IPS-NIHi7 (cell line): ENCODE measurements at regions not wholly inside any gene's neighbourhood (a gene's known extent, or its start where the extent isn't known, plus 50 kb on each side); places are given as distances from the start of the nearest gene placed in this dataset.

Source experiments
- DNase-seq: peaks from one replicate; pipeline ENCODE4 v3.0.0; 2012; ENCODE audit warnings: mixed read lengths; ENCODE audit errors: extremely low spot score

- DNase-seq = no peak
These were observed 131.1 kb upstream of the NBEA start for GRCh38 chr13:34810996-34811395.

GRCh38 chr13:34815526-34815925, 126.5 kb upstream of the NBEA start:
- DNase-seq = no peak

- DNase-seq = peak; percentile 41
These were observed 125.7 kb upstream of the NBEA start for GRCh38 chr13:34816245-34816884.

GRCh38 chr13:34816908-34817665, 125.0 kb upstream of the NBEA start:
- DNase-seq = no peak

GRCh38 chr13:34822650-34823049, 119.4 kb upstream of the NBEA start:
- no peak for DNase-seq

DNA sequence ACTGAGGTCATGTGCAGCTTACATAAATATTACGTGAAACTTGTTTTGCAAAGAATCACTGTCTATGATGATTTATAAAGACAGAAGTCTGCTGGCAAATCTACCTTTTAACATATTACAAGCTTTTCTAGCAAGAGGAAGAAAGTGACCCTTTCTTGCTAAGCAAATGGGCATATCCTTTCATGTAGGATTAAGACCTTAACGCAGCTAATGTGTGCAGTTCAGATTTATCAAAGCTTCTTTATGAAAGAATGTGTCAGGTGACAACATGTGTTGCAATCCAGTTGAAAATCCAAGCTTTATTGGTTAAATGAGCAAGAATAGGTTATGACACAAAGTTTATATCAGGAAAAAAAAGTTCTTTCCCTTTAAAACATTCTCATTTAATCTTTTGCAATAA, 115.6 kb upstream of the NBEA start:
- DNase-seq = no peak

DNA sequence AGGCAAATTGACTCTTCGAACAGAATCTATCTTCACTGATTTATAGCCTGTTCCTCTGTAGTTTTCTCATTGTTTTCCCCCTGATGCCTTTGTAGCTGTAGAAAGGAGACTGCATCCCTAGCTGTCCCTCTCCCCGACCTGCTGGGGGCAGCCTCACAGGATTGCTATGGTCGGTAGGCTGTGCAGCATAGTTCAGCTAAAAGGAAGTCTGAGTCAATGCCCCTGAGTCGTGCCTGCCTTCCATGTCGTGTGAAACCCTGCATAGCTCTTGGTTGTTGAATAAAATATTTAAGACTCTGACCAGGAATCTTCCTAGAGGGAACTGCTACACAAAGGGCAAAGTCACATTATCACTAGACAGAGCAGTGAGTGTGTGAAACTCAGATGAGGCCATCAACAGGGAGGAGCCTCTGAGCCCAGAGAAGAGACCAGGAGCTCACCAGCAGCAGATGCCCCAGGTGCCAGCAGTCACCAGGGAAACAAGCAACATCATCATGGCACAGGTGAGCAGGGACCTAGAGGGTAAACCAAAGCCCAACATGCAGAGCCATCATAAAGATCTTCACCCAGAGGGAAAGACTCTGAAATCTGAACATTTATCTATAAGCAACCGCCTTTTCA, 108.4 kb upstream of the NBEA start:
- peak; percentile 73 for DNase-seq

DNA sequence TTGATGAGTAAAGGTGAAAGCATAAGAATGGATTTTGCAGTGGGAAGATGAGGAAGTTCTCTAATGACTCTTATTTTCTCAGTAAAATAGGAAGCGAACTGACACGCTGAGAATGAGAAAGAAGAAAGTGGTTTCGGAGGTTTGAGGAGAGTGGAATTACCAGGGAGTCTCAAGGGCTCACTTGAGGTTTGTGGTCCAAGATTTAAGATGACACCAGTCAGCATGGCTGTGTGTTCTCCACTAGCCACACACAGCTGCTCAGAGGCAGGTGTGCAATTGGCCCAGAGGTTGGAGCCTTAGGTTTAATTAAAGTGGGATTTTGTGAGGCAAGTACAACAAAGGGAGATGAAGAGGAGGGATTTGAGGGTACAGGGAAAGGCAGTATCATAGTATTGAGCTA, 99.6 kb upstream of the NBEA start:
- DNase-seq = no peak

- peak; percentile 36 for DNase-seq
These were observed 94.3 kb upstream of the NBEA start for GRCh38 chr13:34847766-34848165.

- no peak for DNase-seq
These were observed 92.7 kb upstream of the NBEA start for GRCh38 chr13:34849406-34849805.

GRCh38 chr13:34853161-34853560, 88.9 kb upstream of the NBEA start:
- no peak for DNase-seq

DNA sequence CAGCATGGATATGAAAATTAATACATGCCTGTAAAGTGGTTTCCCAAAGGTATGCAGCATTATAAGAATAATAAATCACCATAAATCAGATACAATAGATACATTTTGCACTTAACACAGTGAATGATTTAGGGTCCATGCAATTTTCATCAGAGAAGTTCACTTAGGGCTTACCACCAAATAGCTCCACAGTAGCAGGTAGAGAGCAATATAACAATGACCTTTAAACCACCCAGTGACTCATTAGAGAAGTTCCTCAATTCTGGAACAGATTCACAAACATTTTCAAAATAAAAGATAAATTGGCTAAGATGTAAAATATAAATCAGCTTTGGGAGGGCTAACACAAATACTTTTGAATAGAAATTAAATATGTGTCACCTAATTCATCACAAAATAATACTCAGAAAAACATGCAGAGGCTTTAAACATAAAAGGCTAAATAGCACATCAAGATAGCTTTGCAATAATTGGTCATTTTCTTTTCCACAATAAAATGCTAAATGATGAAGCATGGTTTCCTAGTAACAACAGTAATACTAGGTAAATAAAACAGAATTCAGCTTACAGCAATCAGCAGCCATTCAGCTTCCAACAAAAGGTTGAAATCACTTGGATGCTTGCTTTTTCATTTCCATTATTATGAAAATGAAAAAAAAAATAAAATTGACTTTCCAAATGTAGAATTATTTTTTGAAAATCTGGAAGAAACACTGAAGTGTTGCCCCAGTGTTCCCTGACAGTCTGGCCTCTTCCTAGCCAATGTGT, 84.3 kb upstream of the NBEA start:
- DNase-seq = no peak

GRCh38 chr13:34862311-34862710, 79.8 kb upstream of the NBEA start:
- DNase-seq = no peak

- DNase-seq = no peak
These were observed 79.4 kb upstream of the NBEA start for GRCh38 chr13:34862716-34863115.

- peak; percentile 22 for DNase-seq
These were observed 78.5 kb upstream of the NBEA start for GRCh38 chr13:34863360-34864135.

GRCh38 chr13:34864671-34865070, 77.4 kb upstream of the NBEA start:
- DNase-seq = no peak

DNA sequence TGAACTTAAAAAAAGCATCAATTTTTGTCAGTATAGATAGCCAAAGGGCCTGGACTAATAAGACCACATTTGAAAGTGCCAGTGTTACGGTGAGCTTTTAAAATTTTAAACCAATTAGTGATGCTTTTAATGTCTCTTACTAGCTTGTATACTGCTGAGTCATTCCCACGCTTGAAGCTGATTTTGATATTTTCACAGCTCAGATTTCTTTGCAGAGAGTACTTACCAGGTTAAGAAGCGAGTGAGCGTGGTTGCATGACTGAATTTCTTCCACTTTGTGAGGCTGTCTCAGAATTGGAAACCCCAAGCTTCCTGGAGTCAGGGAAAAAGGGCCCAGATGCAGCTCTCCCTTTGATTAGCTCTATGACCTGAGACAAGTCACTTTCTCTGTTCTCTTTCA, 74.5 kb upstream of the NBEA start:
- no peak for DNase-seq

DNA sequence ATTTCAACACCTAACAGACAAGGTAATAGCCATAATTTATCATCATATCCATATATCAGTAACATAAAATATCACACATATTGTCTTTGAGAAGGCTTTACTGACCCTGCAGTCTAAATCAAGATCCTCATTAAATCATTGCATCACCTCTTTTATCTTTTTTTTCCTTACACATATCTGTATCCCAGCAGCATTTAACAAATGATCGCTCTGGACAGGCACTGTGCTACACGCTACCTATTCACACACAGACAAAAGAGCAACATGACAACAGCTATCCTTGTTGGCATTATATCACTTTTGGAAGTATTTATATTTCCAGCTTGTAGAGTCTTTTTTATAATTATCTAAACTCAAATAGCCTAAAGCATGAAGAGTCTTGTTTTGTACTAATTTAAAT, 73.3 kb upstream of the NBEA start:
- DNase-seq = no peak

DNA sequence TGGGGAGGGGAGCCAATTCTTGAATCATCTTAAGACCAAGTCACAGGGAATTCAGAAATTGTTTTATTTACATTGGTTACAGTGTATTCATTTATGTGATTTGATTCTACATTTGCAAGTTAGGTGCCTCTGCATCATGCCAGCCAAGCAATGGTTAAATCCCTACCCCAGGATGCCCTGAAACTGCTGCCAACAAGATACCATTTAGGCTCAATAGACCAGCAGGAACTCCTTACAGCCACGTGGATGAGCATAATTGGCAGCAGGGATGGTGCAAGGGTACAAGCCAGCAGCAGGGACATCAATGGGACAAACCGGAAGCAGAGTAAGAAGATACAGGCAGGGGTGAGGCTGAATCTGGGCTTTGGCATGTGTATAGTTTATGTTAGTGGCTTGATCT, 72.4 kb upstream of the NBEA start:
- no peak for DNase-seq

GRCh38 chr13:34878329-34878728, 63.7 kb upstream of the NBEA start:
- no peak for DNase-seq

DNA sequence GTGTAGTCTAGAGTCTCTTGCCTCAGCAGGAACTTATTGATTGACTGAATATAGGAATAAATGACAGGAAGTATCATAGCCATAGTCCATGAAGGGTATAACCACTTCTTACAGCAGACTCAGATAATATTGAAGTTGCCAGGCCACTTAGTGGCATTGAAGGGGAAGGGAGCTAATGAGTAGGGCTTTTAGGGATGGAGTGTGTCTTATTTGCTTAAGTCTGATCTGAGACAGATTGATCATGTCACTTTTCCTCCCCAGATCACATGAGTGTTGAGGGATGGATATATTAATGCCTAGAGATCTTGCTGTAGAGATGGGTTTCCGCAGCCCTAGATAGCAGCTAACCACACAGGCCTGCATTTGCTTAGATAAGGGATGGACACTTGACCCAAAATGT, 62.2 kb upstream of the NBEA start:
- no peak for DNase-seq

DNA sequence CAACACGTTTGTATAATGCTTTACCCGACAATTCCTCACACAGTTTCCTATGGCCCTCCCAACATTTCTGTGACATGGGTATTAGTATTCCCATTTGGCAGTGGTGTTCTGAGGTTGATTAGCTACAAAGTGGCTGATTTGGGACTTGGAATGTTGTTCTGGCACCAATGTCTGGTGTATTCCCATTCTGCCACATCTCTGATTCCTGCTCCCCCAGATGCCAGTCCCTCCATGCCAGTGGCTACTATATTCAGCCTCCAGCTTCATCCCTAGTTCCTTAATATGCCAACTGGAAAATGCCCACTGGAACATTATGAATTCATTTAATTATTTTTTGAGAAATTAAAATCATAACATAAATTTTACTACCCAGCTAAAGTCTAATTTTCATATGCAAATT, 60.6 kb upstream of the NBEA start:
- no peak for DNase-seq
